Fibroblast of villous mesenchyme (primary cell): ENCODE measurements at regions not wholly inside any gene's neighbourhood (a gene's known extent, or its start where the extent isn't known, plus 50 kb on each side); places are given as distances from the start of the nearest gene placed in this dataset.

Source experiments
- DNase-seq: peaks from one replicate; pipeline ENCODE4 v3.0.0-alpha.2; 2010; ENCODE audit warnings: low read depth
- H3K4me3 ChIP-seq: 2 replicates; pipeline ENCODE4 v1.5.1; 2011; ENCODE audit warnings: low read depth, mild to moderate bottlenecking, low read length
- CTCF ChIP-seq: IDR thresholded peaks from 2 replicates; pipeline ENCODE4 v1.5.1; 2012; ENCODE audit warnings: low read depth, mild to moderate bottlenecking, low read length; ENCODE audit not compliant: insufficient read depth

- TF ChIP-seq CTCF = no peak
Observed at GRCh38 chr11:119545978-119546915, 123.3 kb upstream of the THY1 start.

GRCh38 chr11:119540370-119541125 lies 117.6 kb upstream of the THY1 start:
- no peak for TF ChIP-seq CTCF
- DNase-seq = no peak
- no peak overlapping the region for H3K4me3 ChIP-seq

More at GRCh38 chr11:119545978-119546915, 123.3 kb upstream of the THY1 start:
- H3K4me3 ChIP-seq = no peak overlapping the region
- no peak for DNase-seq

GRCh38 chr11:119539583-119539982 lies 116.6 kb upstream of the THY1 start:
- TF ChIP-seq CTCF = no peak
- no peak for DNase-seq
- no peak overlapping the region for H3K4me3 ChIP-seq

GRCh38 chr11:119538753-119539152 lies 115.8 kb upstream of the THY1 start:
- H3K4me3 ChIP-seq = no peak overlapping the region
- peak; percentile 28 for DNase-seq
- no peak for TF ChIP-seq CTCF

GRCh38 chr11:119537306-119538253 lies 114.6 kb upstream of the THY1 start:
- DNase-seq = no peak
- TF ChIP-seq CTCF = no peak
- no peak overlapping the region for H3K4me3 ChIP-seq

- H3K4me3 ChIP-seq = no peak overlapping the region
- TF ChIP-seq CTCF = no peak
- DNase-seq = no peak
Observed at GRCh38 chr11:119536801-119537200, 113.8 kb upstream of the THY1 start.
